Upper lobe of right lung (tissue), 1 donor: ENCODE measurements at regions not wholly inside any gene's neighbourhood (a gene's known extent, or its start where the extent isn't known, plus 50 kb on each side); places are given as distances from the start of the nearest gene placed in this dataset.

Source experiments
- ATAC-seq: fragments of 200-7000 bp; cut with Tn5 transposase; one replicate; pipeline ENCODE4 v1.9.1; 2020; ENCODE audit warnings: mild to moderate bottlenecking, moderate library complexity
- DNase-seq: peaks from one replicate; pipeline ENCODE4 v3.0.0-alpha.2; 2020
- H3K27ac ChIP-seq: fragments of 200-600 bp; one replicate; pipeline ENCODE4 v1.8.0; 2022
- H3K27me3 ChIP-seq: fragments of 200-600 bp; one replicate; pipeline ENCODE4 v1.8.0; 2022; ENCODE audit warnings: mild to moderate bottlenecking
- H3K36me3 ChIP-seq: fragments of 200-600 bp; one replicate; pipeline ENCODE4 v1.8.0; 2022
- H3K4me1 ChIP-seq: fragments of 200-600 bp; one replicate; pipeline ENCODE4 v1.8.0; 2022
- H3K4me3 ChIP-seq: fragments of 200-600 bp; one replicate; pipeline ENCODE4 v1.8.0; 2022; ENCODE audit warnings: mild to moderate bottlenecking
- H3K9me3 ChIP-seq: fragments of 200-600 bp; one replicate; pipeline ENCODE4 v1.8.0; 2022
- CTCF ChIP-seq: fragments of 200-600 bp; IDR thresholded peaks from one replicate; pipeline ENCODE4 v1.8.0; 2022; ENCODE audit warnings: antibody characterized with exemption
- intact Hi-C: fragments of 100-400 bp; cut with DNase I; formaldehyde crosslinking; loops from one replicate; pipeline ENCODE4 v1.11.0; 2022
- donor health status: DM: no; HTN: yes; CAD: no; lungs with severe emphysema.

- DNase-seq (no peak), ATAC-seq (no peak)
- Histone ChIP-seq H3K27me3 (no peaks in the 10 kb centered on the region), H3K27ac (no peak overlapping the region), H3K9me3 (no peaks in the 10 kb centered on the region), H3K4me1 (no peaks in the 10 kb centered on the region), H3K4me3 (no peak overlapping the region), H3K36me3 (no peaks in the 10 kb centered on the region)
- no peak for TF ChIP-seq CTCF
- intact Hi-C loops, result no loop called here
Observed at GRCh38 chr20:11035211-11035610, 361.4 kb upstream of the JAG1 start.

- intact Hi-C loops, result no loop called here
- H3K36me3 ChIP-seq, result no peaks in the 10 kb centered on the region
- no peak overlapping the region for H3K27ac ChIP-seq
- DNase-seq (no peak), ATAC-seq (no peak)
- TF ChIP-seq CTCF, result no peak
- H3K27me3 ChIP-seq, result no peaks in the 10 kb centered on the region
- H3K4me1 ChIP-seq, result no peaks in the 10 kb centered on the region
- no peaks in the 10 kb centered on the region for H3K9me3 ChIP-seq
- no peak overlapping the region for H3K4me3 ChIP-seq
Observed at GRCh38 chr20:11041396-11041795, 367.6 kb upstream of the JAG1 start.

- intact Hi-C loops, result no loop called here
- no peak for DNase-seq
- Histone ChIP-seq H3K4me3 (no peak overlapping the region), H3K27me3 (no peaks in the 10 kb centered on the region), H3K9me3 (no peaks in the 10 kb centered on the region), H3K4me1 (no peaks in the 10 kb centered on the region), H3K36me3 (no peaks in the 10 kb centered on the region), H3K27ac (no peak overlapping the region)
- ATAC-seq, result no peak
- TF ChIP-seq CTCF, result no peak
Observed at GRCh38 chr20:11043001-11043400, 369.2 kb upstream of the JAG1 start.

- no peaks in the 10 kb centered on the region for H3K9me3 ChIP-seq
- ATAC-seq (no peak), DNase-seq (no peak)
- no peak overlapping the region for H3K27ac ChIP-seq
- H3K4me3 ChIP-seq, result no peak overlapping the region
- H3K36me3 ChIP-seq, result no peaks in the 10 kb centered on the region
- no peaks in the 10 kb centered on the region for H3K4me1 ChIP-seq
- no peak for TF ChIP-seq CTCF
- intact Hi-C loops, result no loop called here
- H3K27me3 ChIP-seq, result no peaks in the 10 kb centered on the region
Observed at GRCh38 chr20:11044561-11044960, 370.8 kb upstream of the JAG1 start.

GRCh38 chr20:11045412-11046175, 371.8 kb upstream of the JAG1 start:
- Histone ChIP-seq H3K4me1 (no peaks in the 10 kb centered on the region), H3K27ac (no peak overlapping the region), H3K36me3 (no peaks in the 10 kb centered on the region), H3K27me3 (no peaks in the 10 kb centered on the region), H3K4me3 (no peak overlapping the region), H3K9me3 (no peaks in the 10 kb centered on the region)
- TF ChIP-seq CTCF, result no peak
- DNase-seq (no peak), ATAC-seq (no peak)
- intact Hi-C loops, result no loop called here

GRCh38 chr20:11047559-11047958, 373.8 kb upstream of the JAG1 start:
- no peaks in the 10 kb centered on the region for H3K4me1 ChIP-seq
- H3K9me3 ChIP-seq, result no peaks in the 10 kb centered on the region
- no peak overlapping the region for H3K27ac ChIP-seq
- H3K36me3 ChIP-seq, result no peaks in the 10 kb centered on the region
- no peaks in the 10 kb centered on the region for H3K27me3 ChIP-seq
- DNase-seq (no peak), ATAC-seq (no peak)
- TF ChIP-seq CTCF, result no peak
- intact Hi-C loops, result no loop called here
- no peak overlapping the region for H3K4me3 ChIP-seq
